Prostate gland (tissue), 2 donors: ENCODE measurements at regions not wholly inside any gene's neighbourhood (a gene's known extent, or its start where the extent isn't known, plus 50 kb on each side); places are given as distances from the start of the nearest gene placed in this dataset.

ENCODE experiments used
- DNase-seq: peaks from one replicate; pipeline ENCODE4 v3.0.0-alpha.2; 2019; ENCODE audit warnings: low spot score
- H3K27ac ChIP-seq, 2 donors: fragments of 200-600 bp; sonication (generic); 2 replicates each; pipeline ENCODE4 v1.5.1; 2017 to 2019
- H3K27me3 ChIP-seq: fragments of 200-600 bp; sonication (generic); replicated peaks from 2 replicates; pipeline ENCODE4 v1.5.1; 2019; ENCODE audit not compliant: insufficient read depth
- H3K36me3 ChIP-seq, 2 donors: fragments of 200-600 bp; sonication (generic); 1 replicate in 1 of 2; 2 replicates in 1 of 2; pipeline versions ENCODE4 v1.5.1 to v1.8.1; 2017 to 2019
- H3K4me1 ChIP-seq: fragments of 200-600 bp; sonication (generic); replicated peaks from 2 replicates; pipeline ENCODE4 v1.5.1; 2019
- H3K4me3 ChIP-seq, 2 donors: fragments of 200-600 bp; sonication (generic); 2 replicates each; pipeline ENCODE4 v1.5.1; 2017 to 2019
- H3K9me3 ChIP-seq: fragments of 200-600 bp; sonication (generic); 2 replicates; pipeline ENCODE4 v1.5.1; 2017
- POLR2A ChIP-seq: fragments of 450-650 bp; IDR thresholded peaks from one replicate; pipeline ENCODE4 v1.6.1; 2016; ENCODE audit warnings: antibody characterized with exemption, mild to moderate bottlenecking
- POLR2AphosphoS5 ChIP-seq: sonication (generic); formaldehyde crosslinking; IDR thresholded peaks from one replicate; pipeline ENCODE4 v1.6.1; 2017; ENCODE audit warnings: antibody characterized with exemption
- whole genome bisulfite sequencing: methylation state at CpG from one replicate; pipeline ENCODE4 v1.1.5; 2018; 5-methylcytosine and 5-hydroxymethylcytosine counted together
- intact Hi-C: fragments of 100-400 bp; cut with DNase I; formaldehyde crosslinking; loops from one replicate; pipeline ENCODE4 v1.14.2; 2022
- TF ChIP-seq, protein P1 (sequence below), 4 experiments: fragments of 200-600 bp in 2 of 4; fragments of 450-650 bp in 2 of 4; sonication (generic) in 2 of 4; IDR thresholded peaks; 1 replicate in 3 of 4; 2 replicates in 1 of 4; pipeline ENCODE4 v1.5.1; 2016 to 2019; ENCODE audit warnings: antibody characterized with exemption in 4 of 4, mild to moderate bottlenecking in 2 of 4, moderate library complexity in 2 of 4

GRCh38 chr19:30319411-30319810 is 52.8 kb upstream of the ZNF536 start:
- intact Hi-C loops, result no loop called here
- no peak overlapping the region for H3K4me3 ChIP-seq
- no peaks in the 10 kb centered on the region for H3K4me1 ChIP-seq
- no peaks in the 10 kb centered on the region for H3K9me3 ChIP-seq
- TF ChIP-seq, protein P1, sequence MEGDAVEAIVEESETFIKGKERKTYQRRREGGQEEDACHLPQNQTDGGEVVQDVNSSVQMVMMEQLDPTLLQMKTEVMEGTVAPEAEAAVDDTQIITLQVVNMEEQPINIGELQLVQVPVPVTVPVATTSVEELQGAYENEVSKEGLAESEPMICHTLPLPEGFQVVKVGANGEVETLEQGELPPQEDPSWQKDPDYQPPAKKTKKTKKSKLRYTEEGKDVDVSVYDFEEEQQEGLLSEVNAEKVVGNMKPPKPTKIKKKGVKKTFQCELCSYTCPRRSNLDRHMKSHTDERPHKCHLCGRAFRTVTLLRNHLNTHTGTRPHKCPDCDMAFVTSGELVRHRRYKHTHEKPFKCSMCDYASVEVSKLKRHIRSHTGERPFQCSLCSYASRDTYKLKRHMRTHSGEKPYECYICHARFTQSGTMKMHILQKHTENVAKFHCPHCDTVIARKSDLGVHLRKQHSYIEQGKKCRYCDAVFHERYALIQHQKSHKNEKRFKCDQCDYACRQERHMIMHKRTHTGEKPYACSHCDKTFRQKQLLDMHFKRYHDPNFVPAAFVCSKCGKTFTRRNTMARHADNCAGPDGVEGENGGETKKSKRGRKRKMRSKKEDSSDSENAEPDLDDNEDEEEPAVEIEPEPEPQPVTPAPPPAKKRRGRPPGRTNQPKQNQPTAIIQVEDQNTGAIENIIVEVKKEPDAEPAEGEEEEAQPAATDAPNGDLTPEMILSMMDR (IDR thresholded peaks at IDR 0.05), result no peak
- TF ChIP-seq POLR2A (no peak), POLR2AphosphoS5 (no peak)
- no peak for DNase-seq
- no peaks in the 10 kb centered on the region for H3K36me3 ChIP-seq
- WGBS, result 46% methylated on average over 2 of the region's 2 CpGs
- H3K27me3 ChIP-seq, result no peaks in the 10 kb centered on the region
- no peak overlapping the region for H3K27ac ChIP-seq

- Histone ChIP-seq H3K36me3 (no peaks in the 10 kb centered on the region), H3K9me3 (no peaks in the 10 kb centered on the region), H3K27ac (no peak overlapping the region), H3K4me3 (no peak overlapping the region), H3K27me3 (no peaks in the 10 kb centered on the region), H3K4me1 (no peaks in the 10 kb centered on the region)
- TF ChIP-seq POLR2AphosphoS5 (no peak), POLR2A (no peak)
- TF ChIP-seq, protein P1 (IDR thresholded peaks at IDR 0.05), result no peak
- intact Hi-C loops, result no loop called here
- DNase-seq, result no peak
Measured at GRCh38 chr19:30319876-30320275, 52.3 kb upstream of the ZNF536 start.

- H3K27ac ChIP-seq, result no peak overlapping the region
- DNase-seq, result no peak
- intact Hi-C loops, result no loop called here
- TF ChIP-seq POLR2A (no peak), POLR2AphosphoS5 (no peak)
- TF ChIP-seq, protein P1 (IDR thresholded peaks at IDR 0.05), result no peak
- H3K9me3 ChIP-seq, result no peaks in the 10 kb centered on the region
- H3K36me3 ChIP-seq, result no peaks in the 10 kb centered on the region
- no peak overlapping the region for H3K4me3 ChIP-seq
- H3K27me3 ChIP-seq, result no peaks in the 10 kb centered on the region
- H3K4me1 ChIP-seq, result no peaks in the 10 kb centered on the region
- 84% methylated on average over 15 of the region's 15 CpGs for WGBS
Measured at GRCh38 chr19:30320466-30320865, 51.7 kb upstream of the ZNF536 start.

GRCh38 chr19:30320916-30321315 is 51.3 kb upstream of the ZNF536 start:
- Histone ChIP-seq H3K27ac (no peak overlapping the region), H3K27me3 (no peaks in the 10 kb centered on the region), H3K9me3 (no peaks in the 10 kb centered on the region), H3K36me3 (no peaks in the 10 kb centered on the region), H3K4me3 (no peak overlapping the region), H3K4me1 (no peaks in the 10 kb centered on the region)
- 87% methylated on average over 11 of the region's 11 CpGs for WGBS
- no peak for DNase-seq
- TF ChIP-seq POLR2AphosphoS5, result no peak
- TF ChIP-seq POLR2A, result no peak
- TF ChIP-seq, protein P1 (IDR thresholded peaks at IDR 0.05), result no peak
- intact Hi-C loops, result no loop called here
